ENCODE measurements at regions not wholly inside any gene's neighbourhood (a gene's known extent, or its start where the extent isn't known, plus 50 kb on each side); places are given as distances from the start of the nearest gene placed in this dataset.
"Not testable (repeated sequence)": the region's sequence is repeated elsewhere in the genome, so short reads cannot be mapped to it uniquely, and the experiment has no call there.

GRCh38 chr5:122209601-122210000, 80.3 kb downstream of the ZNF474 start:
- DNase-seq (ENCODE audit: low read depth), result not testable (repeated sequence)

DNA sequence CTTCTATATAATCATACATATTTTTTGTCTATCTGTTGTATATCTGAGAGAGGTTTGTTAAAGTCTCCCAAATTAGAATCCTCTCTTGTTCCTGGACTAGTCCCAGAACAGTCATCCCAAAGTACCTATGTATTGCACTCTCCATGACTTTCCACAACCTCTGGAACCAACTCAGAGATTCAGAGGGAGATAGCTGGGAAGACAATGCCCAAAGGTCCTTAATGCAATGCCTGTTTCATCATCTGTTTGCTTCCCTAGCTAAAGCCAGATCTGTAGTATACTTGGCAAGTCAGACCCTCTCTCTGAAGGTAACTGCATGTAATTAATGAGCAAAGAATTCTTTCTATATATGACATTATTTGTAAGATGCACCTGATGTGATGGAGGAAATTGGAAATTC, 89.4 kb downstream of the ZNF474 start:
- DNase-seq (ENCODE audit: low read depth), result no peak

DNA sequence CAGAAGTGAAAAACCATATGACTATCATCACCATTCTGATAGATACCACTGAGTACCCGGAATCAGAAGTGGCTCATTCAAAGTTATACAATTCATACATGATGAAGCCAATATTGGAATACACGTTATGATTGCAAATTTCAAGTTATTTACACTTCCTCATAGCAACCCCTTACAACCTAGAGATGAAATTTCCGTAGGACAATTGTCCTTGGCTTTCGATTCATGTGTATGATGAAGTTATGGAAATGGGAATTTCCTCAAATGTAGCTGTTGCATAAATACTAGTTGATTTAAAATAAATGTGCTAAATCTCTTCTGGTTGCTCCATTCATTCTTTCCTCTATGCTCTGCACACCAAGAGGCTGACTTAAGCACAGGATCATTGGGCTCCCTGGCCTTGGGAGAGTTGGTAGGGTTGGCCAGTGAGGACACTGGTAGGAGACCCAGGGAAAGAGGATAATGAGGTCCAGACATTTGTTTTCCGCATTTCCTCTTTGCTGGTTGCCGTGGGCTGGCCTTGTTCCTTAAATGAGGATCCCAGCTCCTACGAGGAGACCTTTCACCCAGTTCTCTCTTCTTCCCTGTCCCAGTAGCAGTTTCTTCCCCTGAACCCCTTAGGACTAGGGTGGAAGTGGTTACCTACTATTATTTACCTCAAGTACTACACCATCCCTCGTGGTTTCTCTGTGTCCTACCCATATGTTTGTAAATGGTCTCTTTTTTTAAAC, 90.3 kb downstream of the ZNF474 start:
- DNase-seq (ENCODE audit: low read depth), result no peak

DNA sequence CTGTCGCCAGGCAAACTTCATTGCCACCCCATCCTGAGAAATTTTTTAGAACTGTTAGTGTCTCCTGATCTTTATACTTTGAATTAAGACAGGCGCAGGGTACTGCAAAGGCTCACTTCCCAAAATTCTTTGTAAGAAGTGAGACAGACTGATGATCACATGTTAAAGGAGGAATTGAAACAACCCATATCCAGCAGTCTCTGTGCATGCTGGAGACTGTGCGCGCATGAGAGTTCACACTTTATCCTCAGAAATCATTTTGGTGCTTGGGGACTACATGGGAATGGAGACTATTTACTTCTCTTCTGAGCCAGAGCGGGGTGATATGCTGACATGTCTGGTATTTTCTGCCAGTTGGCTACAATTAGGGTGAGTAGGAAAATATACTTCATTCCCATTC, 91.2 kb downstream of the ZNF474 start:
- no peak for DNase-seq (ENCODE audit: low read depth)

DNA sequence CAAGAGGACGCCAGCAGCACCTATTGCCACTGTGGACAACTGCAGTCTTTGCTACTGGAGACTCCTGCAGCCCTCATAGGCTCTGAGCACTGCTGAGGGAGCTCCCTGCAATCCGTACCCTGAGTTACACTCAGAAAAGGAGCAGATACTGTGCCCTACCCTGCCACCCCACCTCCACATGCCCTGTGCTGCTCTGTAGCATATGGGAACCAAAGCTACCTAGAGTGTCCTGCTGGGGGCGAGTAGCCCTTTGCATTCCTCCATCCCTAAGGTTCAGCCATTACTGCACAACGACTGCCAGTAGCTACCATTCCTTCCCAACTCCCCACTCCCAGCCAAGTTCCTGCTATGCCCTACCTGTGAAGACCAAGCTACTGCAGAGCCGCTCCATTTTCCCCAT, 90.2 kb upstream of the SNCAIP start:
- no peak for DNase-seq (ENCODE audit: low read depth)

- no peak for DNase-seq (ENCODE audit: low read depth)
Measured at GRCh38 chr5:122222580-122222979, 89.5 kb upstream of the SNCAIP start.

- no peak for DNase-seq (ENCODE audit: low read depth)
Measured at GRCh38 chr5:122228728-122229392, 83.2 kb upstream of the SNCAIP start.

DNA sequence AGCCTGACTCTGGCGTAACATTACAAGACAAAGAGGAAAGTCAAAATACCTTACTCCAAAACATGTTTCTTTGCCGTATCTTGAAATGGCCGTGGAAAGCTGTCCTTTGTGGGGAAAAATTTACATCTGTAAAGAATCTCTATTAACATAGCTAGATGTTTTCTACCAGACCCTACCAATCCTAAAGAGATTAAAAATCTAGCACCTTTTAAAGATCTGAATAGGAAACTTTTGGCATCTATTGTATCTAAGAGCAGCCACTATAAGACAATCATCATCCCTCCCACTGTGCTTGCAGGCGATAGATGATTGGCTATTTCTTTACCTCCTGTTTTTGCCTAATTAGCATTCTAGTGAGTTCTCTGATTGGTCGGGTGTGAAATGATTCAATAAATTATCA, 82.5 kb upstream of the SNCAIP start:
- DNase-seq (ENCODE audit: low read depth), result no peak

GRCh38 chr5:122236270-122237040, 75.6 kb upstream of the SNCAIP start:
- peak; percentile 83 for DNase-seq (ENCODE audit: low read depth)

DNA sequence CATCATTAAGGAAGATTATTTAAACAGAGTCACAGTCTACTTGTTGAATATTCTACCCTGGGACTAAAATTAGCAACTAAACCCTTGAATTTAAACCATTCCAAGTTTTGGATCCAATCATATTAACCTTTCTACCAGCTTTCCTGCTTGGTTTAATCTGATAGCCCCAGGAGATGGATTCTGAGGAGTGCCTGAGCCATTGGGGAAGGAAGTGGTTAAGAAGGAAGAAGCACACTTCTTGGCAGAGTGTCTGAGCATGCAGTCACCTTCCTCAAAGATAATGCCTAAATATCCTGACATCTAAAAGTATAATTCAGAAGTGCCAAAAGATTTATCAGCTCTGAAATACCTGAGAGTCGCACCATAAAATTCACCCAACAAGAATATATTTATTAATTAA, 74.1 kb upstream of the SNCAIP start:
- peak; percentile 38 for DNase-seq (ENCODE audit: low read depth)

DNA sequence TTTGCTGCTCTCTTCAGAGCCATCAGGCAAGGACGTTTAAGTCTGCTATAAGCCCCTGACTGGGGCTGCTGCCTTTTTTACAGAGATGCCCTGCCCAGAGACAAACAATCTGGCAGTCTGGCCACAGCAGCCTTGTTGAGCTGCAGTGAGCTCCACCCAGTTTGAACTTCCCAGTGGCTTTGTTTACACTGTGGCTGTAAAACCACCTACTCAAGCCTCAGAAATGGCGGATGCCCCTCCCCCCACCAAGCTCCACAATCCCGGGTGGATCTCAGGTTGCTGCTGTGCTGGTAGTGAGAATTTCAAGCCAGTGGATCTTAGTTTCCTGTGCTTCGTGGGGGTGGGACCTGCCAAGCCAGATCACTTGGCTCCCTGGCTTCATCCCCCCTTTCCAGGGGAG, 59.7 kb upstream of the SNCAIP start:
- DNase-seq (ENCODE audit: low read depth), result no peak

GRCh38 chr5:122253794-122254193, 58.2 kb upstream of the SNCAIP start:
- no peak for DNase-seq (ENCODE audit: low read depth)

- no peak for DNase-seq (ENCODE audit: low read depth)
Measured at GRCh38 chr5:122256388-122256787, 55.6 kb upstream of the SNCAIP start.

GRCh38 chr5:122257000-122257399, 55.0 kb upstream of the SNCAIP start:
- no peak for DNase-seq (ENCODE audit: low read depth)

DNA sequence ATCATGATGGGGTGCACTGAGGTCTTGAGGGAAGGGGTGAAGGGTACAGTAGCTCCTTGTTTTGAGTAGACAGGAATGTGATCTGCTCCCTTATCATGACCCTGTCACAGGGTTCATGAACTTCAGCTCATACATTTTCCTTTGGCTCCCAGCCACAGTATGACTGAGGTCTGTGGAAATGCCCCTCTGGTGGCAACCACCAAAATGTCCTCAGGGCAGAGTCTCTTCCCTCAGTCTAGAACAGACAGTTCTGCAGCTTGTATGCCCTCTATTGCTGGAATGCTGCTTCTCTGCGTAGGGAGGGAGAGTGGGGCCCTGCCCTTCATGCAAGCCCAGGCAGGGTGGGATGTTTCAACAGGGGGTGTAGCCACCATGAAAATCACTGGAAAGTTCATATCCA, 53.8 kb upstream of the SNCAIP start:
- DNase-seq (ENCODE audit: low read depth), result peak; percentile 6

- no peak for DNase-seq (ENCODE audit: low read depth)
Measured at GRCh38 chr5:122258840-122259239, 53.2 kb upstream of the SNCAIP start.

- DNase-seq (ENCODE audit: low read depth), result peak; percentile 76
Measured at GRCh38 chr5:122259995-122260394, 52.0 kb upstream of the SNCAIP start.

GRCh38 chr5:122262103-122262502, 49.9 kb upstream of the SNCAIP start:
- peak; percentile 60 for DNase-seq (ENCODE audit: low read depth)
